VCaP (cell line): ENCODE measurements at regions not wholly inside any gene's neighbourhood (a gene's known extent, or its start where the extent isn't known, plus 50 kb on each side); places are given as distances from the start of the nearest gene placed in this dataset.

ENCODE experiments used
- H3K27ac ChIP-seq: fragments of 450-650 bp; 2 replicates; pipeline ENCODE4 v1.5.1; 2017
- TF ChIP-seq, protein P1 (sequence below): fragments of 450-650 bp; conservative IDR thresholded peaks from 2 replicates; pipeline ENCODE4 v1.5.1; 2017; ENCODE audit warnings: mild to moderate bottlenecking, moderate library complexity

DNA sequence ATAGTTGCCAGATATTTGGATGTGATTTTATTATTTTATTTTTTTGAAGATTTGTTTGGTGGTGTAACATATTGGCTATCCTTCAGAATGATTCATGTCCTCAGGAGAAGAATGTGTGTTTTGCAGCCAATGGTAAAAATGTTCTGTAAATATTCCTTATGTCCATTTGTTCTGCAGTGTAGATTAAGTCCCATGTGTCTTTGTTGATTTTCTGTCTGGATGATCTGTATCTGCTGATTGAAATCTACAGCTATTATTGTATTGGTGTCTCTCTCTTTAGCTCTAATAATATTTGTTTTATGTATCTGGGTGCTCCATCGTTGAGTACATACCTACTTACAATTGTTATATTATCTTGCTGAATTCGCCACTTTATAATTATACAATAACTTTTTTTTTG lies 1641.7 kb downstream of the OTOL1 start:
- TF ChIP-seq, protein P1, sequence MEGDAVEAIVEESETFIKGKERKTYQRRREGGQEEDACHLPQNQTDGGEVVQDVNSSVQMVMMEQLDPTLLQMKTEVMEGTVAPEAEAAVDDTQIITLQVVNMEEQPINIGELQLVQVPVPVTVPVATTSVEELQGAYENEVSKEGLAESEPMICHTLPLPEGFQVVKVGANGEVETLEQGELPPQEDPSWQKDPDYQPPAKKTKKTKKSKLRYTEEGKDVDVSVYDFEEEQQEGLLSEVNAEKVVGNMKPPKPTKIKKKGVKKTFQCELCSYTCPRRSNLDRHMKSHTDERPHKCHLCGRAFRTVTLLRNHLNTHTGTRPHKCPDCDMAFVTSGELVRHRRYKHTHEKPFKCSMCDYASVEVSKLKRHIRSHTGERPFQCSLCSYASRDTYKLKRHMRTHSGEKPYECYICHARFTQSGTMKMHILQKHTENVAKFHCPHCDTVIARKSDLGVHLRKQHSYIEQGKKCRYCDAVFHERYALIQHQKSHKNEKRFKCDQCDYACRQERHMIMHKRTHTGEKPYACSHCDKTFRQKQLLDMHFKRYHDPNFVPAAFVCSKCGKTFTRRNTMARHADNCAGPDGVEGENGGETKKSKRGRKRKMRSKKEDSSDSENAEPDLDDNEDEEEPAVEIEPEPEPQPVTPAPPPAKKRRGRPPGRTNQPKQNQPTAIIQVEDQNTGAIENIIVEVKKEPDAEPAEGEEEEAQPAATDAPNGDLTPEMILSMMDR, result no peak
- no peak overlapping the region for H3K27ac ChIP-seq

DNA sequence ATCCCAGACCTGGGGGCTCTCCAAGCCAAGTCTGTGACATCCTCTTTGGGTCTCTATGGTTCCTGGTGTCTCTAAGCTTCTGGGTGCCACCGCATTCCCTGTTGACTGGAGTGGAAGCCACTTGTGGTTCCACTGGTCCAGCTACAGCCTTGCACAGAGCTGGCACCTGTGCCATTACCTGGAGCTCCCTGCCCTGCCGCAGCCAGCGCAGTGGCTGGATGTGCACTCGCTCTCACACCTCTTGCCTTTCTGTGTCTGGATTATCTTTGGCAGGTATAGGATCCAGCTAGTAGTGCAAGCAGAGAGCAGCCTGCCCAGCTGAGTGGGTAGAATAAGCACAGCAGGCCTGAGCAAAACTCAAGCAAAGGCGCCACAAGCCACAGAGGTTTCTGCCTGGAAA lies 1635.5 kb downstream of the OTOL1 start:
- TF ChIP-seq, protein P1, result no peak
- H3K27ac ChIP-seq, result no peak overlapping the region

DNA sequence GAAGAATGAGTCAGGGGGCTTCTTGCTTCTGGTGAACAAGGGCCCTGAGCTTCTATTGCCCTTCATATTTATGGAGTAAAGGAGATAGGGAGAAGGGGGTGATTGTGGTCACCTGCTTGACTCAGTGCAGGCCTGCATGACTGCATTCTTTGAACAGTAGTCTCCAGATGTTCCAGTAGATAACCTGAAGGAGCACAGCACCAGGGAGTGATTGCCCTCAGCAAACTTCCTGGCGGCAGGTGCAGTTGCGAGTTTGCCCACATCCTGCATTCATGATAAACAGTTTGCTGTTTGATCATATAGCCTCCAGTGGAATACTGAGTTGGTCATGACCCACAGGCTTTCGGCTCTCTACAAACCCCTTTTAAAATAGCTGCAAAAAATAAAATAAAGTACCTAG lies 1632.7 kb downstream of the OTOL1 start:
- H3K27ac ChIP-seq, result no peak overlapping the region

DNA sequence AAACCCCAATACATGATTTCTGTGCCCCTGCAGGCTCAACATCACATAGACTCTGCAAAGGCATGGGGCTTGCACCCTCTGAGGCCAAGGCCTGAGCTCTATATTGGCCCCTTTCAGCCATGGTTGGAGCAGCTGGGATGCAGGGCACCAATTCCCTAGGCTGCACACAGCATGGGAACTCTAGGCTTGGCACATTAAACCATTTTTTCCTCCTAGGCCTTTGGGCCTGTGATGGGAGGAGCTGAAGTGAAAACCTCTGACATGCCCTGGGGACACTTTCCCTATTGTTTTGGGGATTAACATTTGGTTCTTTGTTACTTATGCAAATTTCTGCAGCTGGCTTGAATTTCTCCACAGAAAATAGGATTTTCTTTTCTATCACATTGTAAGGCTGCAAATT lies 1629.5 kb downstream of the OTOL1 start:
- H3K27ac ChIP-seq, result no peak overlapping the region
- TF ChIP-seq, protein P1, result no peak

More for the DNA sequence above, 1632.7 kb downstream of the OTOL1 start:
- TF ChIP-seq, protein P1, result no peak
